NCI-H526 (cell line): ENCODE measurements at regions not wholly inside any gene's neighbourhood (a gene's known extent, or its start where the extent isn't known, plus 50 kb on each side); places are given as distances from the start of the nearest gene placed in this dataset.
A peak's percentile ranks its signal among the peaks of the same experiment; 100 is the strongest.

ENCODE experiments used
- DNase-seq, 2 experiments: peaks; one replicate each; lab custom pipeline; 2025; lab: John Stamatoyannopoulos, UW

DNA sequence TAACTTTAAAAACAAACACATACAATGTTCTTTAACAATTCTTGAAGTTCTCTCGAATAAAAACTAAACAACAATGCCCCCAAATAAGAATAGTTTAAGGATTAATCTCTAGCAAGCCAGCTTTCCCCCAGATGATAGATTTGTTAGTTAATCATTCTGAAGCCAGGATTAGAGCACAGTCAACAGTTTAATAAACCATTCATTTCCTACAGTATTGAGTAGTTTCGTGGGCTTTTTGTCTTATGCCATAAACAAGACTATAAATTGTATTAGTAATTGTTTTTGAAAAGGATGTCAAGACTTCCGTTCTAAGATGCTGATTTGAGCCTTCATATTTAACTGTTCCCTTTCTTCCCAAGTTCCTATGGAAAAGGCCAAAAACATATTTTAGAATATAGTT lies 136.6 kb downstream of the PIK3R1 start:
- no peak for DNase-seq

DNA sequence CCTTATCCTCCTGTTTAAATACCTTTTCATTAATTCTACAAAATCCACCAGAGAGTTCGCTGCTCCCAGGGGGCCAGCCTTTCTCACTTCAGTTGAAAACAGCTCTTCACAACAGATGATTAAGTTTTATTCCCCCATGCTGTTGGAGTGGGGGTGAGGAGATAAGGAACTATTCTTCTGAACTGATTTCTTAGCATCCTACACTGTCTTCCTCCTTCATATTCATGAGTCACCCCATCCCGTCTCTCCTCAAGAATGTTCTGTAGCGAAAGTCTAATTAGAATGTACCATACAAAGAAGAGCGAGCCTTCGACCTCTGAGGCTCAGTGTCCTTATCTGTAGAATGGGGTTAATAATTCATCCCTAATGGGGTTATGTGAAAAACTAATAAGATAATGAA lies 138.0 kb downstream of the PIK3R1 start:
- no peak for DNase-seq

DNA sequence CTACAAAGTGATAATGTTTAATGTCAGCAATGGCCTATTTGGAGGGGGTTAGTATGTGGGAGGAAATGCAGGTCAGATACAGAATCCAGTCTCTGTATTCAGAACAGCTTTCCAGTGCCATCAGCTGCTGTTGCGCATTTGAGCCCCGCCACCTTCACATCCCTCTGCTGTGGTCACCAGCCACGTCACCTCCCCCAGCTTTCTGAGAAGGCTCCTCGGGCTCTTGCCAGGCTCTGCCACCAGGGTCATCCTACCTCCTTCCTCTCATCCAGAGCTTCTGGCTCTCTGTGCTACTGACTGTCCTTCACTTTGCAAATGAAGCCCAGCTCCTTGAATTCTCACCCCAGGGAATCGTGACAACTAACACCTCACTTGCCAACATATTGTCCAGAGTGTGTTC lies 138.8 kb downstream of the PIK3R1 start:
- DNase-seq = no peak

DNA sequence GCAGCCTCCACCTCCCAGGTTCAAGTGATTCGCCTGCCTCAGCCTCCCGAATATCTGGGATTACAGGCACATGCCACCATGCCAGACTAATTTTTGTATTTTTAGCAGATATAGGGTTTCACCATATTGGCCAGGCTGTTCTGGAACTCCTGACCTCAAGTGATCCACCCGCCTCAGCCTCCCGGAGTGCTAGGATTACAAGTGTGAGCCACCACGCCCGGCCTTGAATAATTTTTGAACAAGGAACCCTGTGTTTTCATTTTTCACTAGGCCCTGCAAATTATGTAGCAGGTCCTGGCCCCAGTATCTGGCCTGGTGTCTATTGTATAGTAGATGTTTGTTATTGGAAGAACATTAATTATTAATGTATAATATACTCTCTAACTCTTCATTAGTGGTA lies 140.7 kb downstream of the PIK3R1 start:
- no peak for DNase-seq

DNA sequence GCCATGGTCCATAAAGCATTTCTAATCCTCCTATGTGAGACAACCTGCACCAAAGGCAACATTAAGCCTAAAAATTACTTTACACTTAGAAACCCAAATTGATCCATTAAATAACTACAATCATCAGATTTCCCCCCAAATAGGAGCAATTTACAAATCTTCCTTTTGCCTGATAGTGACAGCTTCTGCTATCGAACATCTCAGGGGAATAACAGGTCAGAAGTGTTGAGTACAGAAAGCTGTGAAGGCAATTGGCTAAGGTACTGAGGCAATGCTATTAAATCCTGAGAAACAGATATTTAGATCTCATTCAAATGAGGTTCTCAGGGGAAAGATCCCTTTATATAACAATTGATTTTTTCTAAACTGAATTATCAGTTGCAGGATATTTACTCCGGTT lies 141.1 kb downstream of the PIK3R1 start:
- DNase-seq = no peak

DNA sequence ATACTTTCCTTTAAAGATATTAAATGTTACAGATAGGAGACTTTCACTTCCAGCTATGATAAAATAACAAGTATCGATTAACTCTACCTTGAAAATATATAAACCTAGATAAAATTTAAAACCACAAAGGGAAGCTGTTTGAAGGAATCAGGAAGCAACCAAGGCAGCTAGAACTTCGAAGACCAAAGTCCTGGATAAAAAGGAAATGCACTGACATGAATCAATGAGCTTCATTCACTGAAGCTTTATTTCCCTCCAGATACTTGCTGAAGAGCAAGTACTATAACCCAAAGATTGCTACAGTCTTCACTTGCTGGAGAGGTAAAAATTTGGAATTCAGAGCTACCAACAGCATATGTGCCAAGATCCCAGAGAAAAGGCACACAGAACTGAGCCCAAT lies 144.1 kb downstream of the PIK3R1 start:
- DNase-seq = no peak

DNA sequence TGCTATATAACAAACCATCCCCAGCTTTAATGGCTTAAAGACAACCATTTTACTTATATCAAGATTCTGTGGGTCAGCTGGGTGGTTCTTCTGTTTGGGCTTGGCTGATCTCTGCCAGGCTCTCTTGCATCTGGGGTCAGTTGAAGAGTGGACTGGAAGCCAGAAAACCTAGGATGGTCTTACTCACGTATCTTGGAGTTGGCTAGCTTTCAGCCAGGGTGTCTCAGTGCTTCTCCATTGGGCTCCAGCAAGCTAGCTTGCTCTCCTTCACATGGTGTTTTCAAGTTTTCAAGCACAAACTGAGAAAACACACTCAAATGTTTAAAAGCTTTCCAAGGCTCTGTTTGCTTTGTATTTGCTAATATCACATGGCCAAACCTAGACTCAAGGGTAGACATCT lies 146.8 kb downstream of the PIK3R1 start:
- DNase-seq = no peak

DNA sequence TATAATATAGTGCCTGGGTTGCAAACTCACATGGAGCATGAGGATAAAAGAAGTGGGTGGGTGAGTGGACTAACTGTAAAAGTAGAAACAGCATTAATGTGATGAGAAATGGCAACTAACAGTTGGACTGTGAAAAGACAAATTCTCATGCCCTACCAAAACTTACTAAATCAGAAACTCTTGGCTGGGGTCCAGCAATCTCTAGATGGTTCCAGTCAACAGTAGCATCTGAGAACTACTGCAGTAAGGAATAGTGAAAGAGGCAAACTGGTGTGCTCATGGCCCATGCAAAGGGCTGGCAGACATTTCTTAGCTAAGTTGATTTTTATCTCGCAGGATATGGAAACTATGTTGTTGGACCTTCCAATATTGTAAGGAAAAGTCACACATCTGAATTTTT lies 150.3 kb downstream of the PIK3R1 start:
- DNase-seq = no peak

DNA sequence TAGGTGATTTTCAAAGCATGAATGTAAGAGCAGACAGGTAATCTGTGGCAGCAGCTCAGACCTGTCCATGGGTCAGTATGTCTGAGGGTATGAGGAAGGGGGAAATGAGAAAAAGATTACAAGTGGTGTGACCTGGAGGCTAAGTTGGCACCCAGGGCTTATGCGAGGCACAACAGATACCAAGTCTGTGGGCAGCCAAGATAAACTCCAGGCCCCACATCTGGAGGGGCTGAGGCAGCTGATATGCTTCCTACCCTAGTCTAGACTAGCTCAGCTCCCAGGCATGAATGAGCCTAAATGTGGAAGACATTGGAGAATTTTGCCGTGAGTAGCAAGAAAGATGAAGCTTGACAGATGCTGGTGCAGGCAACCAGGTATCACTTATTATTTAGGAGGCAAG lies 151.7 kb downstream of the PIK3R1 start:
- no peak for DNase-seq

DNA sequence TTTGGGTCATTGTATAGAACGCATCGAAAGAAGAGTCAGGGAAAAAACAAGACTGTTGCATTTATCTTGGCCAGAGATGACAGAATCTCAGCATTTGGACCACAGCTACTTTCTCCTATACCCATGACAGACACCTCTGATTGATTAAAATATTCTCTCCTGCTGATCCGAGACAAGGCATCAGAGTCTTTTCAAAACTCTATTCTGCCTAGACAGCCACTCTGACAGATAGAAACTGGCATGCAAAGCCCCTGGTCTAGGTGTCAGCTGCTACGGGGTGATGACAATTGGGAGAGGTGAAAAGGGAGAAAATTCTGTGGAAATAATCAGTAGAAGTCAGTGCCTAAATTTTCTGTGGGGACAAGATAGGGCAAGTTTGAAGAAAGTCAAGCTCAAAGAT lies 152.2 kb downstream of the PIK3R1 start:
- DNase-seq = no peak

DNA sequence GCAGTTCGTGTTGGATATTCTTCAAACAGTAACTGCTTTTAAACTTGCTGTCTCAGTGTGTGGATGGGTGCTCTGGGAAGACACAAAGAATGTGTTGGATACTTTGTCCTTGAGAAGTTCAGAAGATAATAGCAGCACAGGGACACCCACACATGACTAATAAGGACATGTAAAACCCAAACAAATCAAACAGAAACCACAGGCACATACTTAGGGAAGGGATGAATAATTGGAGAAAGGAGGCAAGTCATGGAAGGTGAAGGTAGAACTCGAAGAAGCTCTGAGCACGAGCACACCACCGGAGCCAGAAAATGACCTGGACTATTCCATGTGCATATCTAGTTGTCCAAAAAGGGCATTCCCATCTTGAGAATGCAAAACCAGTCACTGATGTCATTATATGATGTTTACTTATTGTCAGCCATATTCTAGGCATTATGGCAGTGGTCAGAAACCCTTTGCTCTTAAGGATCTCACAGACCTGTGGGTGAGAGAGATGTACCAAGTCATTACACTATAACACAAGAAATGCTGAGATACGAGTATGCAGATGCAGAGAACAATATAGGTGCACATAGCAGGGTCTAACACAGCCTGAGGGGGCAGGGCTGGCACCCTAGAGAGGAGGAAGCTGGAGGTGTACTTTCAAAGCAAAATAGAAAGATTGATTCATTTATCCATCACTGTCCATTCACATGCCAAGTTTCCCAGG lies 152.9 kb downstream of the PIK3R1 start:
- no peak for DNase-seq

DNA sequence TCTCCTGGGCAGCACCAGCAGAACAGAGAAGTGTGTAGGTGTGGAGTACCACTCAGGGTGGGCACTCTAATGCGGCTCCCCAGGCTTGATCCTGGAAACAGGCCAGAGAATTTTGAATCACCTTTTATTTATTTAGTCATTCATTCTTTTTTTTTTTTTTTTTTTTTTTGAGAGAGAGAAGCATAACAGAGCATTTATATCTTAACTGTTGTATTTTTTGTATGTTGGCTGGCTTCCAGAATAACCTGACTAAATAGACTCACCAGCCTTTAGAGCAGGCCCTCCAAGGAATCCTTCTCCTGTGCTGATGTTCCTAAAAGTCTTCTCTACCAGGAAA lies 153.4 kb downstream of the PIK3R1 start:
- no peak for DNase-seq

DNA sequence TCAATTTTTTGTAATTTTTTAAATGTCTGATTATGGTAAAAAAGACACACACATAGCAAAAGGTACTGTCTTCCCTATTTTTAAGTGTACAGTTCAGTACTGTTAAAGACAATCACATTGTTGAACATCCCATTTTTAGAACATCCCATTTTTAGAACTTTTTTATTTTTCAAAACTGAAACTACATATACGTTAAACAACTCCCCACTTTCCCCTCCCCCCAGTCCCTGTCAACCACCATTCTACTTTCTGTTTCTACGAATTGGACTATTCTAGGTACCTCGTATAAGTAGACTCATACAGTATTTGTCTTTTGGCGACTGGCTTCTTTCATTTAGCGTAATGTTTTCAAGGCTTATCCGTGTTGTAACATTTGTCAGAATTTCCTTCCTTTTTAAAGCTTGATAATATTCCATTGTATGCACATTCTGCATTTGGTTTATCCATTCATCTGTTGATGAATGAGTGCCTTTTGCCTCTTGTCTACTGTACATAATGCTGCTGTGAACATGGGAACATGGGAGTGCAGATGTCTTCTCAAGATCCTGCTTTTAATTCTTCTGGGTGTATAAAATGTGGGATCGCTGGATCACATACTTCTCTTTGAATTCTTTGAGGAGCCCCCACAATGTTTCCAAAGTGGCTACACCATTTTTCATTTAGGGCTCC lies 154.0 kb downstream of the PIK3R1 start:
- DNase-seq = no peak

DNA sequence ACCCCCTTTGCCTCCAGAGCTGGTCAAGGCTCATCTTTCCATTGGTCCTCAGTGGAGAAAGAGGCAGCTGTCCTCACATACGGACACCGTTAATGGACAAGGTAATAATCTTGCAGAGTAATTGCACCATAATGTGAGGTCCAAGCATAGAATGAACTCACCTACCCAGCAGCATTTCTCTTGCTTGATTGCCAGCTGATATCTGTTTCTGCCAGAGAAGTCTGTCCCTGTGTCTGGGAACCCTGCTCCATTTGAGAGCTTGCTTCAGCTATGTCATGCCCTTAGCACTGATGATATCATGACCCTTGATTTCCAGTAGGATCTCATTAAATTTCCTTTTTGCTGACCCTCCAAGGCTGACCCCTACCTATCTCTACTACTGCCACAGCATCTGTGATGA lies 154.6 kb downstream of the PIK3R1 start:
- DNase-seq = no peak

DNA sequence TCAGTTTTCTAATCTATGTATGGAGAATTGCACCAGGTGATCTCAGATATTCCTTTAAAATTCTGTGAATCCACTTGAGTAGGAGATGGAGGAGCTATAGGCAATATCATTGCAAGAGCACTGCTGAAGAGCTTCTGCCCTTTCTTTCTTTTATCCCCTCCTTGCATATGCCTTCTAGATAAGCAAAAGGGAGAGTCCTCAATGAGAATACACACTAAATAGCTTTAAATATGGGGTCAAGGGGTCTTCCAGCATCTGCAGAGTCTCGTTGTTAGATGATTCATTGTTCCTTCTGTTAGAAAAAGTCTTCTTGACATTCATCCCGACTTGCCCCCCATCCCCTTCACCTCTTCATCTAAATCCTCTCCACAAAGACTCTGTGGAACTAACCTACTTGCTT lies 156.1 kb downstream of the PIK3R1 start:
- DNase-seq = no peak

DNA sequence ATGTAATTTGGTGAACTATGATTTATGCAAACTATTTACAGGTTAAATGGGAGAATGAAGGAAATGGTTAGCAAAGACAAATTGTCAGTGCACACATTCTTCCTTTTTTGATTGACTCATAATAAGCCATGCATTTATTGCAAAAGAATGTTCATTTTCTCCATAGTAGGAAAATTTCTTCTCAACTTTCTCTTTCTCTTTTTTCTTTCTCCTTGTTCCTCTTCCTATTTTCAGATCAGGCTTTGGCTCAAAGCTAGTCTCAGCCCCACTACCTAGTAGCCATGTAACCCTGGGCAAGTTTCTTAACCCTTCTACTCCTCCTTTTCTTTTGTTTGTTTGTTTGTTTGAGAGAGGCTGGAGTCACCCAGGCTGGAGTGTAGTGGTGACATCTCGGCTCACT lies 156.6 kb downstream of the PIK3R1 start:
- no peak for DNase-seq

DNA sequence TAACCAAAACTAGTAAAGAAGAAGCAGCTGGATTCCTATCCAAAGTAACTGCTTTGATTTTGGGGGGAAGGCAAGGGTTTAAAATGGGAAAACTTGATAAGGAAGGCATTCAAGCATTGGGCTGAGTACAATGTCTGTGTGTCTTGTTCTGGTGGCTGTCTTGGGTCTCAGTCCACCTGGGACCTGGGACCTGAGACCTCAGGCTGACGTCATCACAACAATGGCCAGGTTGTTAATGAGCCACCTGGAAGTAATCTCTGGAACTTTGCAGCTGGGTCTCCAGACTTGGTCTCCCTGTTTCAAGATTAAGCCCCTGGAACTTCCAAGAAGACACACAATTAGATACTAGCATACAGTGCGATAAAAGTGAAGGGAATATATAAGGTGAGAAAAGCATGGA lies 157.5 kb downstream of the PIK3R1 start:
- DNase-seq = no peak

DNA sequence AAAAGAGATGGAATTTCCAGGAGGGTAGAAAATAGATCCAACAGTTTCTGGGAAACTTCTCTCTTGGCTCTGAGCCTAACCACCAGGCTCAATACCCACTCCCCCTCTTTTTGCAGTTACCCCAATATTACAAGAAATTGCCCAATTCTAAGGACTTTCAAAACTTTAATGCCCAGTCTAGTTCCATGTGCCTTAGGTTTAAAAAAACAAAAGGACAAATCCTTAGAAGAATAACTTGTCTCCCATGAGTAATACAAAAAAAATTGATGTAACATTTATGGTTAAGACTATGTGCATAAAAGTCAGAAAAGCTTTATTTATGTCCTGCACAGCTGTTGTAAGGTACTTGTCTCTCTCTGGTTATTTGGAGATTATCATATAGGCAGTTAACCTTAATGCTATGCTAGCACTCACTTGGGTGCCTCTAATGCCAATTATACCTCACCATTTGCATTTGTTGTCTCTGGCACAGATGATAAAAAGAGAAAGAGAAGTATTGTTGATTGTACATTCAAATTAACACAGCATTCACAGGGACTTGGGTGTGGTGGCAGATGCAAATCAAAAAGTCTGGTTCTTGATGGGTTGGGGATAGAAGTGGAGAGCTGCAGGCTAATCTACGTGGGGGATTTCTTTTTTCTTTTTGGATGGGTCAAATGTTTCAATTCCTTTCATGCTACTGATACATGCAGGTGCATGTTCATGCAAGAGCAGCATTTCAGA lies 159.4 kb downstream of the PIK3R1 start:
- DNase-seq = peak; percentile 90 to 98

DNA sequence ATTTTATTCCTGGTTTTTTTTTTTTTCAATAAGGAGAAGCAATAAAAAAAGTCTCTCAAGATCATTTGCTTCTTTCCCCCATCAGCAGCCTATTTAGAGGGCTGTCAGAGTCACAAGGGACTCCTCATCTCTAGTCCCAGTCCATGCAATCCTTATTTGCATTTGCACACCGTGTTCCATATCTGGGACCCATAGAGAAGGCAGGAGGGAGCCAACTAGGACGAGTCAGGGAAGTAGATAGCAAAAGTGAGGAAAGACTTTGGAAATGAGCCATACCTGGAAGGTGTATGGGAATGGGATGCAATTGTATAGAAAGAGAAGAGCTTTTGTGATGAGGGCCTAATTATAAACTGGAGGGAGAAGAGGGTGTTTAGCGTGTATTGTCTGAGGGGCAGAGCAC lies 160.0 kb downstream of the PIK3R1 start:
- DNase-seq = peak; percentile 86 to 92

DNA sequence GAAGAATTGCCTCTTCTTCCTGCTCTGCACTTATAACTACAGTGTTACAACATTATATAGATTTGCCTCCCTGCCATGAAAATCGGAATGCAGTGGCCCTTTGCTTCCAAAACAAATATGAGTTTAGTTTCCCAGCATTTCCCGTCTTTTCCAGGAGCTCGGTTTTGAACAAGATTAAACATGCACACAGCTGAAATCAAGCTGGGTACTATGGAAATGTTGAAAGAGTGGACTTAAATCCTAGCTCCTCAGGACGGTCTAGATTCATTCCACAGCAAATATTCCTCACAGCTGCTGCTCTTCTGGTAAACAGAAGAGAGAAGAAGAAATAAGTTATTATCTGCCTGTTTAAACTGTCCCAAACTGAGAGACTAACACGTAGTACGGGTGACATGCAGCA lies 161.4 kb downstream of the PIK3R1 start:
- peak; percentile 40 to 52 for DNase-seq

DNA sequence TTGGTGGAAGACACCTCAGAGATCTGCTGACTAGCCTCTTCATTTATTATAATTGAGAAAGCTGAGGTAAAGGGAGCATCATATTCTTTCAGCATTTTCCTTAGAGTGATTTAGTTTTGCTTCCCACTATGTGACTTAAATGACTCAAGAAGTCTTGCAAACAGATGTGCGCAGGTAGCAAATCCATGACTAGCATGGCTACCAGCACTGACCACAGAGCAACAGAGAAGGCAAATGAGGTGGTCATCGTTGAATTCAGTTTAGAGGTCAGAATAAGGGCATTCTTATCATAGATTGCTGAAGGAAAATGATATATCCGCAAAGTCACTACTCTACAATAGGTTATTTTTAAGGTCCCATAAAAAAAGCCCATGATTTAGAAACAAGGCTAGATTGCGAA lies 162.2 kb downstream of the PIK3R1 start:
- peak in 1 of 2 experiments; percentile 7 for DNase-seq

DNA sequence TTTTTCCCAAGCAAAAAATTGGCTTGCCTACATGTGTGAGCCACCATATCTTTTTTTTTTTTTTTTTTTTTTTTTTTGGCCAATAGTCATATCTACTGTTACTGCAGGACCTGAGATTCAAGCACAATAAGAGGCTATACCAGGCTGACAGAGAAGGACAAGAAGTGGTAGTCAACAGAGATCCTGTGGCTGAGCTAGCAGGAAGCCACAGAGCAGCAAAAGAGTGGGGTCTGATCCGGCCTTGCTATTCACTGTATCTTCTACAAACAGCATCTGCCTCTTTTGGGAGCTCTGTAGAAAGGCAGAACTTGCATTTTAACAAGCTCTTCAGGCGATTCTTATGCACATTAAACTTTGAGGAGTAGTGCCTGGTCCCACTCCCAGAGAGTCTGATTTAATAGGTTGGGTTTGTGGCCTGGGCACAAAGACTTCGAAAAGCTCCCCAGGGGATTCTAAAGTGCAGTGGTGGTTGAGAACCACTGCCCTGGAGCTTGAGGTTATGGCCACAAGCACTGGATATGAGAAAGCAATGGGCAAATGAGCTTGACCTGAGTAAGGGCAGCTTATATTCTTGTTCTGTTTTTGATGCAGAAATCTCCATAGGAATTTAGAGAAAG lies 162.8 kb downstream of the PIK3R1 start:
- DNase-seq = peak in 1 of 2 experiments; percentile 45
